ENCODE measurements at regions not wholly inside any gene's neighbourhood (a gene's known extent, or its start where the extent isn't known, plus 50 kb on each side); places are given as distances from the start of the nearest gene placed in this dataset.

GRCh38 chr12:107530701-107531100 is 154.9 kb upstream of the PWP1 start:
- TF ChIP-seq CTCF (conservative IDR thresholded peaks at IDR 0.05; ENCODE audit: low read depth, low read length) (no peak), EZH2 (IDR thresholded peaks at IDR 0.05; ENCODE audit: borderline replicate concordance, low read depth, low read length, poor library complexity, severe bottlenecking) (no peak)
